Fibroblast of villous mesenchyme (primary cell): ENCODE measurements at regions not wholly inside any gene's neighbourhood (a gene's known extent, or its start where the extent isn't known, plus 50 kb on each side); places are given as distances from the start of the nearest gene placed in this dataset.

Experiments used
- DNase-seq: peaks from one replicate; pipeline ENCODE4 v3.0.0-alpha.2; 2010; ENCODE audit warnings: low read depth
- H3K4me3 ChIP-seq: 2 replicates; pipeline ENCODE4 v1.5.1; 2011; ENCODE audit warnings: low read depth, mild to moderate bottlenecking, low read length
- TF ChIP-seq, protein P1 (sequence below): IDR thresholded peaks from 2 replicates; pipeline ENCODE4 v1.5.1; 2012; ENCODE audit warnings: low read depth, mild to moderate bottlenecking, low read length; ENCODE audit not compliant: insufficient read depth

DNA sequence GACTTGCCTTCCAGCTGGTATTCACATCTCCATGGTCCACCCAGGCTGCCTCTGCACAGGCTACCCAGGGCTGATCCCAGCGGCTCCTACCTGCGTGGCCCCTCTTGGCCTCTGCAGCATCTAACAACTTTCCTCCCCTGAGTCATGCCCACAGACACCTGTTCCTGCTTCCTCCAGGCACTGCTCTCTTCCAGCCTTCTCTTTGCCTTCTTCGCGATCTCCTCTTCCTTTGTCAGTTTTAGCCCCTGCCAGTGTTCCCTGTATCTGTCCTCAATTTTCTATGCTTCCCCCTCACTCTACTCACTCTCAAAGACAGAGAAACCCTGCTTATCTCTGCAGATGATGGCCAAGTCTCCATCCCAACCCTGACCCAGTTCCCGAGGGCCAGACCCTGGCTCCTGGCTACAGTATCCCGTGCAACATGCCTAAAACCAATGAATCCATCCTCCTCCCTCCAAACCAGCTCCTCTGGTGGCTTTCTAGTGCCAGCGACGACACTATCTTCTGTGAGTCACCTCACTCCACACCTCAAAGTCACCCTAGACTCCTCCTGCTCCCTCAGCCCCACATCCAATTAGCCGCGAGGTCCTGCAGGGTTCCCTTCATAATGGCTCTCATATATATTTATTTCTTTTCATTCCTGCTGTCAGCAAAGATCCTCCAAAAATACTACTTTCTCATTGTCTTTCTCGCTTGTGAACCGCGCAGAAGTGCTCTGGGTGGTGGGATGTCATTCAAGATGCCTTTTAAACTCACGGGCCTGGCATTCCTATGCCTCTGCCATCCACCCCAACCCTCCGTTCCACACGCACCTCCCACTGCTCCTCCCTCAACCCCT, 259.2 kb downstream of the TOMM20 start:
- no peak for DNase-seq
- H3K4me3 ChIP-seq = no peak overlapping the region
- TF ChIP-seq, protein P1, sequence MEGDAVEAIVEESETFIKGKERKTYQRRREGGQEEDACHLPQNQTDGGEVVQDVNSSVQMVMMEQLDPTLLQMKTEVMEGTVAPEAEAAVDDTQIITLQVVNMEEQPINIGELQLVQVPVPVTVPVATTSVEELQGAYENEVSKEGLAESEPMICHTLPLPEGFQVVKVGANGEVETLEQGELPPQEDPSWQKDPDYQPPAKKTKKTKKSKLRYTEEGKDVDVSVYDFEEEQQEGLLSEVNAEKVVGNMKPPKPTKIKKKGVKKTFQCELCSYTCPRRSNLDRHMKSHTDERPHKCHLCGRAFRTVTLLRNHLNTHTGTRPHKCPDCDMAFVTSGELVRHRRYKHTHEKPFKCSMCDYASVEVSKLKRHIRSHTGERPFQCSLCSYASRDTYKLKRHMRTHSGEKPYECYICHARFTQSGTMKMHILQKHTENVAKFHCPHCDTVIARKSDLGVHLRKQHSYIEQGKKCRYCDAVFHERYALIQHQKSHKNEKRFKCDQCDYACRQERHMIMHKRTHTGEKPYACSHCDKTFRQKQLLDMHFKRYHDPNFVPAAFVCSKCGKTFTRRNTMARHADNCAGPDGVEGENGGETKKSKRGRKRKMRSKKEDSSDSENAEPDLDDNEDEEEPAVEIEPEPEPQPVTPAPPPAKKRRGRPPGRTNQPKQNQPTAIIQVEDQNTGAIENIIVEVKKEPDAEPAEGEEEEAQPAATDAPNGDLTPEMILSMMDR = no peak

DNA sequence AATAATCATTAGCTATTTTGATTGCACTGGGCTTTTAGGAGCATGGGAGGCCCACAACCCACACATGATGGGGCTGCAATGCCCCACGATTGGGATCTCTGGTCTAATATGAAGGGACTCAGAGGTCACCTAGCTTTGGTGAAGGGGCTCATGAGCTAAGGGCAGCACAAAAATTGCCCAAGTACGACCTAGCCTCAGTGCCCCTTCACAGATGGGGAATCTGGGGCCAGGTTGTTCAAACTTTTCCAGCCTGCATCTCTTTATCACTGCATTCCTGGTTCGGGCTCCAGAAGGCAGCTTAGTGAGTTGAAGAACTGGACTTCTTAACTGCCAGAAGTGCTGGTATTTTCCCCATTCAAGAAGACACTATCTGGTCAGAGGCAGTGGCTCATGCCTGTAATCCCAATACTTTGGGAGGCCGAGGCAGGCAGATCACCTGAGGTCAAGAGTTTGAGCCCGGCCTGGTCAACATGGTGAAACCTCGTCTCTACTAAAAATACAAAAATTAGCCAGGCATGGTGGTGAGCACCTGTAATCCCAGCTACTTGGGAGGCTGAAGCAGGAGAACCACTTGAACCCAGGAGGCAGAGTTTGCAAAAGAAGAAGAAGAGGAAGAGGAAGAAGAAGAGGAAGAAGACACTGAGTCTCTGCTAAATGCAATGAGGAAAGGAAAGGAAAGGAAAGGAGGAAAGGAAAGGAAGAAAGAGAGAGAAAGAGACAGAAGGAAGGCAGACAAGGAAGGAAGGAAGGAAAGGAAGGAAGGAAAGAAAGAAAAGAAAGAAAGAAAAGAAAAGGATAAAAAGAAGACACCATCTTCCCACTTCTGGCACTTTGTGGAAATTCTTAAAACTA, 258.5 kb upstream of the IRF2BP2 start:
- no peak overlapping the region for H3K4me3 ChIP-seq
- TF ChIP-seq, protein P1 = no peak
- DNase-seq = no peak

DNA sequence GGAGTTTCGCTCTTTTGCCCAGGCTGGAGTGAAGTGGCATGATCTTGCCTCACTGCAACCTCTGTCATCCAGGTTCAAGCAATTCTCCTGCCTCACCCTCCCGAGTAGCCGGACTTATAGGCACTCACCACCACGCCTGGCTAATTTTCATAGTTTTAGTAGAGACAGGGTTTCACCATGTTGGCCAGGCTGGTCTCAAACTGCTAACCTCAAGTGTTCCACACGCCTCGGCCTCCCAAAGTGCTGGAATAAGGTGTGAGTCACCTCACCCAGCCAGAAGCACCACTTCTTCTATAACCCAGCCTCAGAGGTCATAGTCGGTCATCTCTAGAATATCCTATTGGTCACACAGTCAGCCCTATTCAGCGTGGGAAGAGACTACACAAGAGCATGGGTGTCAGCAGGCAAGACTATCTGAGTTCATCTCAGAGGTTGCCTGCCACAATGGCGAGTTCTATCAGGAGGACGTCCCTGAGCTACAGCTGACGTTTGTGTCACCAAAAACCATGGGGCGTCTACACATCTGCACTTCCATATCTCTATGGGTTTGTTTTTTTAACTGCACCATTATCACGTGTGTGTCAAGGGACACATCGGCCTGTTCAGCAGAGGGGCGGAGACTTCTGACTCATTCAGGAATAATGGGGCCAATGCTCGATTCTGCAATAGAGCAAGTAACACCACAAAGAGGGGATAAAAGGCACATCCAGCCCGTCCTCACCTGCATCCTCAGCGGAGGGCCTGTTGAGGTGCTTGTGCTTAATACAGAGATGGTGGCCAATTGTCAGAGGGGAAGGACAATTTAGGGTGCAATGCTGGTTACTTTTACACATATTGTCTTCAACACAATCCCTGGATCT, 256.3 kb upstream of the IRF2BP2 start:
- no peak overlapping the region for H3K4me3 ChIP-seq
- DNase-seq = peak; percentile 93
- TF ChIP-seq, protein P1 = no peak

- TF ChIP-seq, protein P1 = no peak
- H3K4me3 ChIP-seq = no peak overlapping the region
- no peak for DNase-seq
Observed at GRCh38 chr1:234865171-234866006, 255.4 kb upstream of the IRF2BP2 start.

GRCh38 chr1:234864116-234864515, 254.1 kb upstream of the IRF2BP2 start:
- no peak overlapping the region for H3K4me3 ChIP-seq
- no peak for DNase-seq
- TF ChIP-seq, protein P1 = no peak
